ENCODE measurements at regions not wholly inside any gene's neighbourhood (a gene's known extent, or its start where the extent isn't known, plus 50 kb on each side); places are given as distances from the start of the nearest gene placed in this dataset.

DNA sequence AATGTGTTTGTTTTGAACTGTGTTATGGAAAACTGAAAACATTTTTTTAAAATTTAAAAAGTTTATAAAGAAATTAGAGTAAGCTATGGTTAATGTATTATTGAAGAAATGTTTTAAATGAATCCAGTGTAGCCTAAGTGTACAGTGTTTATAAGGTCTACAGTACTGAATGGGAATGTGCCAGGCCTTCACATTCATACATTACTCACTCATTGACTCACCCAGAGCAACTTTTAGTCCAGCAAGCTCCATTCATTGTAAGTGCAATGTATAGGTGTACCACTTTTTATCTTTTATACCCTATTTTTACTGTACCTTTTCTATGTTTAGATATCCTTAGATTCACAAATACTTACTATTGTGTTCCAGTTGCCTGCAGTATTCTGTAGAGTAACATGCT lies 215.1 kb upstream of the THUMPD2 start:
- Histone ChIP-seq H3K36me3 (replicated peaks in 1 of 2; ENCODE audit: control insufficient read depth in 1 of 2, insufficient read depth in 2 of 2, low read length in 2 of 2) (no peaks in the 10 kb centered on the region), H3K79me2 (ENCODE audit: insufficient read depth, low read length) (no peaks in the 10 kb centered on the region), H3K4me2 (ENCODE audit: low read depth, low read length) (no peak overlapping the region), H4K20me1 (ENCODE audit: insufficient read depth, low read length) (no peaks in the 10 kb centered on the region), H3K4me1 (ENCODE audit: insufficient read depth, low read length) (no peaks in the 10 kb centered on the region), H2AFZ (ENCODE audit: low read length) (no peak overlapping the region), H3K27me3 (ENCODE audit: control insufficient read depth in 1 of 2, insufficient read depth in 2 of 2, low read length in 2 of 2) (no peaks in the 10 kb centered on the region), H3K9me3 (ENCODE audit: low read length) (no peaks in the 10 kb centered on the region), H3K27ac (ENCODE audit: extremely low read length, insufficient read depth, low read length) (no peak overlapping the region), H3K4me3 (replicated peaks in 1 of 3; ENCODE audit: insufficient read depth in 1 of 3, low read depth in 2 of 3, low read length in 3 of 3) (no peak overlapping the region), H3K9ac (ENCODE audit: insufficient read depth, low read depth, low read length) (no peak overlapping the region)
- BruUV-seq (replicated peaks): no TSS peak
- CTCF ChIA-PET (ENCODE audit: low intra/inter-chr PET ratio, low total read pairs): no interaction called here
- POLR2A ChIA-PET: no interaction called here
- ATAC-seq: no peak
- in situ Hi-C loops (cut with HindIII; ENCODE audit: extremely low pct_ligation_motif_present, low pct_unique_long_range_greater_than_20kb): no loop called here
- no peak for DNase-seq (ENCODE audit: low spot score)
- TF ChIP-seq EHMT2 (IDR thresholded peaks at IDR 0.05; ENCODE audit: borderline replicate concordance, low read depth, low read length): no peak
- no peak for TF ChIP-seq ZNF562 (CRISPR knock-in tag; IDR thresholded peaks at IDR 0.05; ENCODE audit: borderline replicate concordance)
- TF ChIP-seq, protein P1, sequence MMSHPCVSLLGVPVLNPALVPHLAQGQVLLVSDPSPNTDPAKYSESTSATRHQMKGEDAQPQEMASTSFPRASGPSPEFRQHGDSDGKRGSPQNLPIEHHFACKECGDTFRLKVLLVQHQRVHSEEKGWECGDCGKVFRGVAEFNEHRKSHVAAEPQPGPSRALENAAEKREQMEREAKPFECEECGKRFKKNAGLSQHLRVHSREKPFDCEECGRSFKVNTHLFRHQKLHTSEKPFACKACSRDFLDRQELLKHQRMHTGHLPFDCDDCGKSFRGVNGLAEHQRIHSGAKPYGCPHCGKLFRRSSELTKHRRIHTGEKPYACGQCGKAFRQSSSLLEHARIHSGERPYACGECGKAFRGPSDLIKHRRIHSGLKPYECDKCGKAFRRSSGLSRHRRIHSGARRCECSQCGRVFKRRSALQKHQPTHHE (CRISPR knock-in tag; IDR thresholded peaks at IDR 0.05; ENCODE audit: borderline replicate concordance): no peak
- no peak for TF ChIP-seq CENPX (CRISPR knock-in tag; IDR thresholded peaks at IDR 0.05)
- TF ChIP-seq, protein P2, sequence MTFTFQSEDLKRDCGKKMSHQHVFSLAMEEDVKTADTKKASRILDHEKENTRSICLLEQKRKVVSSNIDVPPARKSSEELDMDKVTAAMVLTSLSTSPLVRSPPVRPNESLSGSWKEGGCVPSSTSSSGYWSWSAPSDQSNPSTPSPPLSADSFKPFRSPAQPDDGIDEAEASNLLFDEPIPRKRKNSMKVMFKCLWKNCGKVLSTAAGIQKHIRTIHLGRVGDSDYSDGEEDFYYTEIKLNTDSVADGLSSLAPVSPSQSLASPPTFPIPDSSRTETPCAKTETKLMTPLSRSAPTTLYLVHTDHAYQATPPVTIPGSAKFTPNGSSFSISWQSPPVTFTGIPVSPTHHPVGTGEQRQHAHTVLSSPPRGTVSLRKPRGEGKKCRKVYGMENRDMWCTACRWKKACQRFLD (CRISPR knock-in tag; IDR thresholded peaks at IDR 0.05; ENCODE audit: borderline replicate concordance): no peak
- TF ChIP-seq ZBTB8A (CRISPR knock-in tag; IDR thresholded peaks at IDR 0.05; ENCODE audit: borderline replicate concordance, low read depth): no peak
- no peak for TF ChIP-seq ZNF274 (CRISPR knock-in tag; IDR thresholded peaks at IDR 0.05)
- no peak for TF ChIP-seq ZNF138 (CRISPR knock-in tag; IDR thresholded peaks at IDR 0.05; ENCODE audit: low read depth)
- FAIRE-seq: no peak
- intact Hi-C loops (cut with micrococcal nuclease; ENCODE audit: unreplicated experiment): no loop called here

All from HepG2 (cell line).